CD14-positive monocyte (primary cell): ENCODE measurements at regions not wholly inside any gene's neighbourhood (a gene's known extent, or its start where the extent isn't known, plus 50 kb on each side); places are given as distances from the start of the nearest gene placed in this dataset.

Experiments used
- DNase-seq, 3 donors: peaks; one replicate each; pipeline ENCODE4 v3.0.0-alpha.2; 2011 to 2022
- H2AFZ ChIP-seq: 2 replicates; pipeline ENCODE4 v1.6.0; 2012; ENCODE audit warnings: mild to moderate bottlenecking, low read depth, low read length, inconsistent platforms; ENCODE audit not compliant: insufficient read depth, poor library complexity, severe bottlenecking
- H3K27ac ChIP-seq, 2 donors: 1 replicate in 1 of 2; 2 replicates in 1 of 2; pipeline ENCODE4 v1.5.1; 2012 to 2013; ENCODE audit warnings: low read length in 2 of 2, control low read depth in 1 of 2, inconsistent platforms in 1 of 2, low read depth in 1 of 2, mild to moderate bottlenecking in 1 of 2
- H3K27me3 ChIP-seq, 2 donors: one replicate each; pipeline versions ENCODE4 v1.6.0 to v1.6.1; 2011 to 2013; ENCODE audit warnings: low read length in 2 of 2; ENCODE audit not compliant: control insufficient read depth in 2 of 2, insufficient read depth in 2 of 2
- H3K36me3 ChIP-seq, 2 donors: replicated peaks in 1 of 2; 1 replicate in 1 of 2; 2 replicates in 1 of 2; pipeline versions ENCODE4 v1.5.1 to v1.6.1; 2012 to 2013; ENCODE audit warnings: low read length in 2 of 2, control low read depth in 1 of 2, inconsistent platforms in 1 of 2, mild to moderate bottlenecking in 1 of 2; ENCODE audit not compliant: insufficient read depth in 2 of 2, control insufficient read depth in 1 of 2
- H3K4me1 ChIP-seq, 2 donors: 1 replicate in 1 of 2; 2 replicates in 1 of 2; pipeline versions ENCODE4 v1.5.1 to v1.6.1; 2012 to 2013; ENCODE audit warnings: low read length in 2 of 2, control low read depth in 1 of 2, inconsistent platforms in 1 of 2, mild to moderate bottlenecking in 1 of 2, moderate library complexity in 1 of 2; ENCODE audit not compliant: insufficient read depth in 2 of 2, control insufficient read depth in 1 of 2
- H3K4me2 ChIP-seq: replicated peaks from 2 replicates; pipeline ENCODE3; 2012; ENCODE audit warnings: low read length, moderate library complexity, mild to moderate bottlenecking; ENCODE audit not compliant: poor library complexity, severe bottlenecking; ENCODE audit errors: extremely low read depth
- H3K4me3 ChIP-seq, 3 experiments: fragments of 200-600 bp in 1 of 3; sonication (generic) in 1 of 3; replicated peaks in 1 of 3; 1 replicate in 2 of 3; 2 replicates in 1 of 3; pipeline ENCODE4 v1.5.1; 2011 to 2013; ENCODE audit warnings: low read length in 3 of 3, mild to moderate bottlenecking in 3 of 3, control low read depth in 2 of 3, low read depth in 2 of 3, inconsistent platforms in 1 of 3, moderate library complexity in 1 of 3
- H3K79me2 ChIP-seq: 2 replicates; pipeline ENCODE4 v1.6.0; 2012; ENCODE audit warnings: mild to moderate bottlenecking, control low read depth, inconsistent platforms, low read length, moderate library complexity; ENCODE audit not compliant: insufficient read depth
- H3K9ac ChIP-seq: 2 replicates; pipeline ENCODE4 v1.6.0; 2017; ENCODE audit warnings: low read length, mild to moderate bottlenecking; ENCODE audit not compliant: insufficient read depth, poor library complexity, severe bottlenecking
- H3K9me3 ChIP-seq, 2 donors: replicated peaks in 1 of 2; 1 replicate in 1 of 2; 2 replicates in 1 of 2; pipeline versions ENCODE4 v1.5.1 to v1.6.1; 2012 to 2013; ENCODE audit warnings: low read length in 2 of 2, control low read depth in 1 of 2; ENCODE audit not compliant: control insufficient read depth in 1 of 2, insufficient read depth in 1 of 2
- H4K20me1 ChIP-seq: 2 replicates; pipeline ENCODE4 v1.6.0; 2012; ENCODE audit warnings: mild to moderate bottlenecking, low read length, control low read depth, moderate library complexity; ENCODE audit not compliant: insufficient read depth
- H3K27ac Mint-ChIP-seq, 7 donors: one replicate each; pipeline ENCODE4 v1.8.0; 2020; ENCODE audit warnings: mild to moderate bottlenecking in 7 of 7, mixed read lengths in 7 of 7, moderate library complexity in 6 of 7, inconsistent platforms in 2 of 7
- H3K27me3 Mint-ChIP-seq, 3 donors: one replicate each; pipeline ENCODE4 v1.8.0; 2021 to 2022; ENCODE audit warnings: low read depth in 3 of 3, mild to moderate bottlenecking in 3 of 3, mixed read lengths in 3 of 3, moderate library complexity in 3 of 3, inconsistent platforms in 1 of 3
- H3K36me3 Mint-ChIP-seq, 2 donors: one replicate each; pipeline ENCODE4 v1.8.0; 2020; ENCODE audit warnings: mixed read lengths in 2 of 2, inconsistent platforms in 1 of 2, mild to moderate bottlenecking in 1 of 2
- H3K4me1 Mint-ChIP-seq: one replicate; pipeline ENCODE4 v1.8.0; 2020; ENCODE audit warnings: mild to moderate bottlenecking, mixed read lengths
- H3K4me3 Mint-ChIP-seq, 2 donors: one replicate each; pipeline ENCODE4 v1.8.0; 2020; ENCODE audit warnings: mild to moderate bottlenecking in 2 of 2, mixed read lengths in 2 of 2, moderate library complexity in 1 of 2
- H3K9me3 Mint-ChIP-seq, 7 donors: one replicate each; pipeline ENCODE4 v1.8.0; 2020 to 2022; ENCODE audit warnings: mixed read lengths in 7 of 7, mild to moderate bottlenecking in 6 of 7, moderate library complexity in 6 of 7, inconsistent platforms in 2 of 7
- CTCF ChIP-seq: fragments of 200-600 bp; IDR thresholded peaks from one replicate; pipeline ENCODE4 v1.8.0; 2022; ENCODE audit warnings: antibody characterized with exemption, mild to moderate bottlenecking
- WGBS: methylation state at CpG from one replicate; pipeline ENCODE4 v1.1.5; 2013; ENCODE audit warnings: missing lambda C conversion rate; ENCODE audit not compliant: insufficient coverage; 5-methylcytosine and 5-hydroxymethylcytosine counted together
- intact Hi-C, 2 donors: fragments of 100-400 bp; cut with micrococcal nuclease; formaldehyde crosslinking; loops; one replicate each; pipeline versions ENCODE4 v1.15.0 to v1.15.1; 2023

DNA sequence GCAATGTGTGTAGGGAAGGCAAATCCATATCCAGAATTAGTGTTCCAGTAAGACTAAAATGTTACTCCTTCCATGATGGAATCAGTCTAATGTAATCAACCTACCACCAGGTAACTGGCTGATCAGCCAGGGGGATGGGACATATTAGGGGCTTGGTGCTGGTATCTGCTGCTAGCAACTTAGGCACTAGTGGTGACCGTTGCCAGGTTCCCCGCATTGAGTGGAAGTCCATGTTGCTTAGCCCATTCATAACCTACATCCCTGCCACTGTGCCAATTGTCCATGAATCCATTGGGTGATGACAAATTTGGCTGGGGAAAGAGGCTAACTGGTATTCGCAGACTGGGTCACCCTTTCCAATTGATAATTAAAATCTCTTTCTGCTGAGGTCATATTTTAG is 212.2 kb upstream of the ROBO1 start:
- no CpG with 5 or more reads among the region's 3 CpGs for WGBS

DNA sequence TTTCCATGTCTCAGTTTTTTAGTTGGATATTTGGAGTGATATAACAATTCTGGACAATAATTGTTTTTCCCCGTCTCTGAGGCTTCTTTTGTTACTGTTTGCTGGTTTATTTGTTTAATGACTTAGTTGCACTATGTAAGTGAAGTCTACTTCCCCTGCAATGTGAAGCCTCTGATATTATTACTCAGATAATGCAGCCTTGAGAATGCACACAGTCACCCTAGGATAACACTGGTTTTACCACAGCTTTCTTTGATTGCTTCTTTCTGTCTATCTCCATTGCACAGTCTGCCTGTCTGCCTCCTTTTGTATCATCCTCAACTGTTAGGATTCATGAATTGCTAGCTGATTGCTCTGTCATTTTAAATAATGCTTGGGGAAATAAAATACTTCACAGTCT is 208.7 kb upstream of the ROBO1 start:
- no peaks in the 10 kb centered on the region for H3K27me3 ChIP-seq
- Mint-ChIP-seq H3K27me3 (no peaks in the 10 kb centered on the region), H3K4me1 (no peaks in the 10 kb centered on the region), H3K27ac (no peak overlapping the region), H3K36me3 (no peaks in the 10 kb centered on the region), H3K4me3 (no peak overlapping the region), H3K9me3 (peaks cover 0 to 9% (median 2%) of the 10 kb centered on the region in 7 donors)
- H3K4me3 ChIP-seq = no peak overlapping the region
- H3K4me2 ChIP-seq = no peak overlapping the region
- no peak overlapping the region for H3K27ac ChIP-seq
- H4K20me1 ChIP-seq = no peaks in the 10 kb centered on the region
- intact Hi-C loops = no loop called here
- no peaks in the 10 kb centered on the region for H3K36me3 ChIP-seq
- H3K4me1 ChIP-seq = no peaks in the 10 kb centered on the region
- no peak overlapping the region for H3K9ac ChIP-seq
- no peak overlapping the region for H2AFZ ChIP-seq
- H3K79me2 ChIP-seq = no peaks in the 10 kb centered on the region
- no CpG with 5 or more reads among the region's 1 CpG for WGBS
- DNase-seq = no peak
- TF ChIP-seq CTCF = no peak
- H3K9me3 ChIP-seq = peaks cover 5 to 6% of the 10 kb centered on the region in 2 donors

More for the DNA sequence above, 212.2 kb upstream of the ROBO1 start:
- no peak overlapping the region for H3K9ac ChIP-seq
- no peak overlapping the region for H3K4me2 ChIP-seq
- H3K27ac ChIP-seq = no peak overlapping the region
- no peak overlapping the region for H3K4me3 ChIP-seq
- no peaks in the 10 kb centered on the region for H3K27me3 ChIP-seq
- H2AFZ ChIP-seq = no peak overlapping the region
- intact Hi-C loops = no loop called here
- Mint-ChIP-seq H3K27ac (no peak overlapping the region), H3K9me3 (peaks cover 0 to 9% (median 3%) of the 10 kb centered on the region in 7 donors), H3K4me1 (no peaks in the 10 kb centered on the region), H3K4me3 (no peak overlapping the region), H3K36me3 (no peaks in the 10 kb centered on the region), H3K27me3 (peaks cover 0 to 1% (median 0%) of the 10 kb centered on the region in 3 donors)
- no peaks in the 10 kb centered on the region for H3K36me3 ChIP-seq
- peaks cover 5 to 6% of the 10 kb centered on the region in 2 donors for H3K9me3 ChIP-seq
- DNase-seq = no peak
- no peak for TF ChIP-seq CTCF
- no peaks in the 10 kb centered on the region for H3K4me1 ChIP-seq
- no peaks in the 10 kb centered on the region for H3K79me2 ChIP-seq
- no peaks in the 10 kb centered on the region for H4K20me1 ChIP-seq
